Subcutaneous abdominal adipose tissue (tissue), 5 donors: ENCODE measurements at regions not wholly inside any gene's neighbourhood (a gene's known extent, or its start where the extent isn't known, plus 50 kb on each side); places are given as distances from the start of the nearest gene placed in this dataset.

ENCODE experiments used
- H3K27ac ChIP-seq: one replicate; pipeline ENCODE4 v1.7.0; 2013; ENCODE audit warnings: low read depth, mild to moderate bottlenecking, inconsistent platforms, low read length, moderate library complexity
- H3K27me3 ChIP-seq, 5 donors: one replicate each; pipeline ENCODE4 v1.7.0; 2013; ENCODE audit warnings: low read length in 5 of 5, inconsistent platforms in 1 of 5; ENCODE audit not compliant: control insufficient read depth in 5 of 5, insufficient read depth in 4 of 5
- H3K36me3 ChIP-seq, 5 donors: one replicate each; pipeline ENCODE4 v1.7.0; 2013; ENCODE audit warnings: low read length in 5 of 5; ENCODE audit not compliant: control insufficient read depth in 5 of 5, insufficient read depth in 5 of 5
- H3K4me1 ChIP-seq, 5 donors: one replicate each; pipeline ENCODE4 v1.7.0; 2013; ENCODE audit warnings: low read length in 5 of 5, mild to moderate bottlenecking in 3 of 5, moderate library complexity in 1 of 5; ENCODE audit not compliant: control insufficient read depth in 5 of 5, insufficient read depth in 5 of 5
- H3K4me3 ChIP-seq, 5 donors: one replicate each; pipeline ENCODE4 v1.7.0; 2013; ENCODE audit warnings: low read length in 5 of 5, low read depth in 1 of 5
- H3K9ac ChIP-seq, 5 donors: one replicate each; pipeline ENCODE4 v1.7.0; 2013; ENCODE audit warnings: low read length in 5 of 5, mild to moderate bottlenecking in 4 of 5, moderate library complexity in 3 of 5
- H3K9me3 ChIP-seq, 5 donors: one replicate each; pipeline ENCODE4 v1.7.0; 2013; ENCODE audit warnings: low read length in 5 of 5; ENCODE audit not compliant: control insufficient read depth in 5 of 5
- donor health status: healthy.
- donor health status: healthy.
- donor health status: healthy.
- donor health status: healthy.
- donor health status: healthy.

- Histone ChIP-seq H3K9ac (no peak overlapping the region), H3K36me3 (no peaks in the 10 kb centered on the region), H3K27ac (no peak overlapping the region), H3K4me3 (no peak overlapping the region), H3K9me3 (no peaks in the 10 kb centered on the region), H3K4me1 (peaks cover 0 to 27% (median 14%) of the 10 kb centered on the region in 5 donors), H3K27me3 (no peaks in the 10 kb centered on the region)
Observed at GRCh38 chr2:7999683-8000476, 682.0 kb upstream of the ID2 start.

GRCh38 chr2:8000870-8001269 is 681.0 kb upstream of the ID2 start:
- H3K9me3 ChIP-seq = no peaks in the 10 kb centered on the region
- H3K4me1 ChIP-seq = peaks cover 0 to 27% (median 14%) of the 10 kb centered on the region in 5 donors
- H3K27ac ChIP-seq = no peak overlapping the region
- H3K27me3 ChIP-seq = no peaks in the 10 kb centered on the region
- H3K36me3 ChIP-seq = no peaks in the 10 kb centered on the region
- H3K4me3 ChIP-seq = no peak overlapping the region
- H3K9ac ChIP-seq = no peak overlapping the region

DNA sequence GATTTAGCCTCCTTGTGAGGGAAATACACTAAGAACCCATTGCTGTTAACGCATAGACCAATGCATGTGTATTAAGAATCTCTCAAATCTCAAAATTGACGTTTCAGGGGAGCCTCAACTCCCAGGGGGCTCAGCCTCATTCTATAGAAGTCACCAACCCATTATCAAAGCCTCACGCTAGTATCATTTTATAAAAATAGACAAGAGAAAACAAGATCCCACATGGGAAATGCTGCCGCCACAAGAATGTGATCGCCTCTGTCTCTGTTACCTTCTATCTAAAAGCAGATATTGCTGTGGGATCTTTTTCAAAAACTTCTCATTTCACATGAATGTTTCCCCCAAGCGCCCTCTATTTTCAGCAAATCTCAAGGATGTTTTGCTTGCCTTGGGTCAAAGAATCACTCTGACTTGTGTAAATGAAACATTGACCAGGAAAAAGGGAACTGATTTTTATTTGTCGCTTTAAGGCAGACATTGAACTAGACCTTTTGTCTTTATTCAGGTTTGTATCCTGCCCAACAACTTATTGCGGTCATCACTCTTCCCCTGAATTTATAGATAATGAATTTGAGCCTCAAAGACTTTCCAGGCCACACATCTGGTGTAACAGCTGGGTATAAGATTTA is 679.0 kb upstream of the ID2 start:
- peak overlapping the region in 1 of 5 donors; percentile 17 for H3K4me3 ChIP-seq
- no peaks in the 10 kb centered on the region for H3K36me3 ChIP-seq
- H3K27ac ChIP-seq = peak overlapping the region; percentile 96
- peaks cover 0 to 27% (median 14%) of the 10 kb centered on the region in 5 donors for H3K4me1 ChIP-seq
- H3K27me3 ChIP-seq = no peaks in the 10 kb centered on the region
- peak overlapping the region in 1 of 5 donors; percentile 13 for H3K9ac ChIP-seq
- H3K9me3 ChIP-seq = no peaks in the 10 kb centered on the region

GRCh38 chr2:8003462-8004075 is 678.3 kb upstream of the ID2 start:
- H3K4me1 ChIP-seq = peaks cover 0 to 27% (median 14%) of the 10 kb centered on the region in 5 donors
- H3K27me3 ChIP-seq = no peaks in the 10 kb centered on the region
- no peaks in the 10 kb centered on the region for H3K9me3 ChIP-seq
- peak overlapping the region in 4 of 5 donors; percentile 10 to 60 (median 32) for H3K4me3 ChIP-seq
- no peaks in the 10 kb centered on the region for H3K36me3 ChIP-seq
- H3K9ac ChIP-seq = peak overlapping the region in 4 of 5 donors; percentile 10 to 60 (median 40)
- H3K27ac ChIP-seq = peak overlapping the region; percentile 96

- peak overlapping the region in 3 of 5 donors; percentile 18 to 60 (median 26) for H3K9ac ChIP-seq
- peak overlapping the region; percentile 96 for H3K27ac ChIP-seq
- H3K36me3 ChIP-seq = no peaks in the 10 kb centered on the region
- H3K4me1 ChIP-seq = peaks cover 0 to 27% (median 14%) of the 10 kb centered on the region in 5 donors
- H3K4me3 ChIP-seq = peak overlapping the region in 1 of 5 donors; percentile 10
- H3K9me3 ChIP-seq = no peaks in the 10 kb centered on the region
- no peaks in the 10 kb centered on the region for H3K27me3 ChIP-seq
Observed at GRCh38 chr2:8004250-8004681, 677.6 kb upstream of the ID2 start.

DNA sequence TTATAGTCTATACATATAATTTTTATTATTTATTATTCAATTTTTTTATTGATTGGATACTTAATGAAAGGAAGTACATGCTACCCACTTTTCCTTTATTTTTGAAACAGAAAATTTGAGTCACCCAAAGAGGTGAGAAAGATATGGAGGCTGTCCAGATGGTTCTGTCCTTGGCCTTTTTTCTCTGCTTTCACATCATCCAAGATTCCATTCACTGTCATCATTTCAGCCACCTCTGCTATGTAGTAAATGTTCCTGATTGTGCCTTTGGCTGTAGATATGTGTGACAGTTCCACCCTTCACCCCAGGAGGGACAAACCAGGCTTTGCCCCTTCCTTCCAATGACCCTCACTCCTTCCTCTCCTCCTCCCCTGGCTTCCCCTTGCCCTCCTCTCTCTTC is 675.7 kb upstream of the ID2 start:
- H3K9ac ChIP-seq = no peak overlapping the region
- H3K9me3 ChIP-seq = no peaks in the 10 kb centered on the region
- no peak overlapping the region for H3K4me3 ChIP-seq
- no peaks in the 10 kb centered on the region for H3K27me3 ChIP-seq
- peaks cover 0 to 27% (median 14%) of the 10 kb centered on the region in 5 donors for H3K4me1 ChIP-seq
- no peaks in the 10 kb centered on the region for H3K36me3 ChIP-seq
- H3K27ac ChIP-seq = no peak overlapping the region

- Histone ChIP-seq H3K27me3 (no peaks in the 10 kb centered on the region), H3K27ac (no peak overlapping the region), H3K4me1 (peaks cover 0 to 27% (median 14%) of the 10 kb centered on the region in 5 donors), H3K4me3 (no peak overlapping the region), H3K9ac (no peak overlapping the region), H3K36me3 (no peaks in the 10 kb centered on the region), H3K9me3 (no peaks in the 10 kb centered on the region)
Observed at GRCh38 chr2:8006626-8007025, 675.2 kb upstream of the ID2 start.

DNA sequence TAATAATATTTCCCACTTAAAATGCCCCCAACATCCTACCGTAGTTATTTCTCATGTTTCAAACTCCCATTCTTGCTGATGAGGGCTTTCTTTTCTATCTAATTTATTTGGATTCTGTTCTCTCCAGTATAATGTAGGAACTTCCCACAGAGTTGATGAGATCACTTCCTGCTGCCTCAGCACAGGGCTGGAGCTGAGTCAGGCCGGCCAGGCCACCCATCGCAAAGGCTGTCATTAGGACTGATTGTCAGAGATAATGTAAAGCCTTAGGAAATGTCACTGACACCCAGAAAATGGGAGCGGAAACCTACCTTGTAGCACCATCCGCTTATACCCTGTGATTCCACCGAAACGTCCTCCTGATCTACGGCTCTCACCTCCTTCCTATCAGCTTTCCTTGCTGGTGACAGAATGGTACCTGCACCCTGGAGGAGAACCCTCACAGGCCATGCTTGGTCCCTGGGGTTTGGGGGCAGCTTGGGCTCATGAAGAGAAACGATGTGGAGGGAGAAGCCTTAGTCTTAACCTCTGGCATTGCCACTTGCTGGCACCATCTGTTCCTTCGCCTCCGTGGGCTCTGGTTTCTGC is 672.8 kb upstream of the ID2 start:
- Histone ChIP-seq H3K36me3 (no peaks in the 10 kb centered on the region), H3K27ac (no peak overlapping the region), H3K4me1 (peaks cover 0 to 6% (median 0%) of the 10 kb centered on the region in 5 donors), H3K9me3 (no peaks in the 10 kb centered on the region), H3K4me3 (no peak overlapping the region), H3K9ac (no peak overlapping the region), H3K27me3 (no peaks in the 10 kb centered on the region)

GRCh38 chr2:8015848-8016600 is 665.8 kb upstream of the ID2 start:
- no peaks in the 10 kb centered on the region for H3K27me3 ChIP-seq
- no peak overlapping the region for H3K9ac ChIP-seq
- H3K4me1 ChIP-seq = peaks cover 0 to 5% (median 0%) of the 10 kb centered on the region in 5 donors
- no peak overlapping the region for H3K4me3 ChIP-seq
- no peaks in the 10 kb centered on the region for H3K9me3 ChIP-seq
- H3K36me3 ChIP-seq = no peaks in the 10 kb centered on the region
- no peak overlapping the region for H3K27ac ChIP-seq
